HG02642 (cell line): ENCODE measurements at regions not wholly inside any gene's neighbourhood (a gene's known extent, or its start where the extent isn't known, plus 50 kb on each side); places are given as distances from the start of the nearest gene placed in this dataset.
"Not testable (repeated sequence)": the region's sequence is repeated elsewhere in the genome, so short reads cannot be mapped to it uniquely, and the experiment has no call there.

Source experiments
- ATAC-seq: cut with Tn5 transposase; IDR thresholded peaks from one replicate; pipeline ENCODE4 v1.9.1; 2021; ENCODE audit warnings: mild to moderate bottlenecking; ENCODE audit not compliant: unreplicated experiment, poor library complexity

DNA sequence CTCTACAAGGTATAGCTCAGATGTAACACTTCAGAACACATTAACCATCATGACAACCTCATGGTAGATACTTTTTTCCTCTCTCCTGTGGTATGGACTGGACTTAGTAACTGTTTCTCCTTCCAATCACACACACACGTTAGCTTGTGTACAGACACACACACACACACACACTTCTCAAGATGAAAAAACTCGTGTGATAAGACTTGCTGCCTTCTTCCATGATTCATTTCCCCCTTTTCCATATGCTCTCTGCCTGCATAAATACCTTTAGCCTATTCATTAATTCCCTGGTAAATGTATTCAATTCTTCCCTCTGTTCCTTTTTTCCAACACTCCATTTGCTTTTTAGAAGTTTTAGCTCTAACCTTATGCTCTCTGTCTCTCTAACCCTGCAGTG is 118.9 kb upstream of the TANK start:
- no peak for ATAC-seq

DNA sequence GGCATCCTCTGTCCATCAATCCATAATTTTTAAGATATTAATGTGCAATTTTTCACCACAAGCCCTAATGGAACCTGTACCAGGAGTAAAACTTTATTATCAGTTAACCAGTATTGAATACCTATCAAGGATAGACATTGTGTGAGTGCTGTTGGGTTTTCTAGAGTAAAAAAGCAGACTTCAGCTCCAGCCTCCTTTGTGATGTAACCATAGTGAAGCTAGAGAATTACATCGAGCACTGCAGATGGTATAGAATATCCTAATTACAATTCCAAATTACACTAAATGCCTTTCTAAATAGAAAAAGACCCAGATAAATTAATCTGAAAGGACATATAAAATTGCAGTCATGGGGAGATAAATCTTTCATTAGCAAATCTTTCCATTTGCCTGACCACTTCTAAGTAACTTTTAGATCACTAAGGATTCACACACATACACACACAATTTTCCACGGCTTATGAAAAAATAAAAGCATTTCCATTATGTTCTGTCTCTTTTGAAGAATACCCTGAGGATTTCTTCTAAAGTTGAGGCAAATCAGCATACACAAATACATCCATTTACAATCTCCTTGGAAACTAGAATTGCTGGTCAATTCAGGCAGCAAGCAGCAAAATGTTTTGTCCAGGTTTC is 117.1 kb upstream of the TANK start:
- no peak for ATAC-seq

DNA sequence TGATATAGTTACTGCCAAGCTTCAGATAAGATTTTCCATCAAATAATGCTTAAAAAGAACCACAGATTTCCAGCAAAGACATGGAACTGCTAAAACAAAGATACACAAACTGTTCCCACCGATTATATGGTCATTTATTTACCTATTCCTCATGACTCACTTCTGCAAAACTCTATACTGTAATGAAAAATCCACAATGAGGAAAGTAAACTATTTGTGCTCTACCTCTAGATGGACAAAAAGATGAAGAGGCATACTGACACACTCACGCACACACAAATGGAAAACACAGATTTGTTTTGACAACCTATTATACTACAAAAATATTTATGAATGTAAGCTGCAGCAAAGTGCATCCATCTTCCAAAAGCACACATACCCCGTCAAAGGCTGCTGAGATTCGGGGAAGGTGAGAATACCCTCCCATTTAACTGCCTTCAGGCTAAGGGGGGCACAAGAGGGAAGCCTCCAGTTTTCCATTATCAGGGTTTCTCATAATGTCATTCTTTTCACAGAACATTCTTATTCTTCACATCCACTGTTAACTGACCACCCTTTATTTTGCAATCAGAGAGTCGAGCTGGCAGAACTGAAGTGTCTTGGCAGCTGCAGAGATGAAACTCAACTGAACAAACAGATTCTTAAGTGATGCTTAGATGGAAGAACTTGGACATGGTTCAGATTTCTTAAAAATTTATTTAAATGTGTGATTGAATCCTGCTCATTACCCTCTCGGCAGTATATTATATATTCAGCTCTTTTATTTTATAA is 115.9 kb upstream of the TANK start:
- no peak for ATAC-seq

DNA sequence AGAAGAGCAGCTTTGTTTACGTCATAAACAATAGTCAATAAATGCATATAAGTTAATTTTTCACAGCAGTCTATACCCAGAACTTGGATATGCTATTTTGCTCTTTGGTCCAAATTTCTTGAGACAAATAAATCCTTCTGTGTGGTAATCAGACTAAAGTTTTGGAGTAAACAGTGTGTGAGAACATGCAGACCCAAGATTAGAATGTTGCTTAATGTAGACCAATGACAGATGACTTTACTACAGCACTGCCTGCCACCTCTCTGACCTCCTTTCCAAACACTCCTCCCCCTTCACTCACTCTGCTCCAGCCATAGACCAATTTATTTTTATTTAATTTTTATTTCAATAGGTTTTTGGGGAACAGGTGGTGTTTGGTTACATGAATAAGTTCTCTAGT is 115.3 kb upstream of the TANK start:
- ATAC-seq: no peak

- ATAC-seq: no peak
Measured at GRCh38 chr2:161045726-161046125, 114.5 kb upstream of the TANK start.

DNA sequence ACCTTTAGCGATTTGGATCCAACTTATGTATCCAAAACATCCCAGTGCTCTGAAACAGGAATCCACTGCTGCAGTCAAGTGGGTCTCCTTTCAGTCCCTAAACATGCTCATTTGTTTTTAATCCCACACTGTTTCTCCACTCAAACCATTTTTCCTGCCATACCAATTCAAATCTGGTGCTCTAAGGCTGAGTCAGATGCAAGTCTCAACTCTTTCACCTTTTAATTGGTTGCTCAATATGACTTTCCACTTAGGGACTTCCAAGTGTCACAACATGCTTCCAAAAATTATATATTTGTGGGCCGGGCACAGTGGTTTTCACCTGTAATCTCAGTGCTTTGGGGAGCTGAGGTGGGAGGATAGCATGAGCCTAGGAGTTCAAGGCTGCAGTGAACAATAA is 113.4 kb upstream of the TANK start:
- no peak for ATAC-seq

GRCh38 chr2:161048317-161048716 is 111.9 kb upstream of the TANK start:
- ATAC-seq: no peak

GRCh38 chr2:161049559-161049958 is 110.7 kb upstream of the TANK start:
- ATAC-seq: no peak

GRCh38 chr2:161052214-161052613 is 108.0 kb upstream of the TANK start:
- no peak for ATAC-seq

DNA sequence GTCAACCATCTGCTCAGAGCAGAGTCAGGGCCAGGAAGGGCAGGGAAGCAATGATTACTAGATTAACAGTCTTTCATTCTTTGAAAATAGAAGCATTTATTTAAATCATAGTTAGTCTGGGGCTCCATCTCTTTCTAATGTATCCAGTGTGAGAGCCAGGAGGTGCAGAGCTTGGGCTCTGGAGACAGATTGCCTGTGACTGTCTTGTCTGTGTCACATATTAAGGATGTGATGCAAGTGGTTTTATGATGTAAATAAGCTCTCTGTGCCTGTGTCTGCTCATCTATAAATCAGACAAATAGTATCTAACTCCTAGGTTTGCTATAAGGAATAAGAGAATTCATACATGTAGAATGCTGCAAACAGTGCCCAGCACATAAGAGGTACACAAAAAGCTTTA is 104.9 kb upstream of the TANK start:
- no peak for ATAC-seq

- no peak for ATAC-seq
Measured at GRCh38 chr2:161059388-161059787, 100.8 kb upstream of the TANK start.

DNA sequence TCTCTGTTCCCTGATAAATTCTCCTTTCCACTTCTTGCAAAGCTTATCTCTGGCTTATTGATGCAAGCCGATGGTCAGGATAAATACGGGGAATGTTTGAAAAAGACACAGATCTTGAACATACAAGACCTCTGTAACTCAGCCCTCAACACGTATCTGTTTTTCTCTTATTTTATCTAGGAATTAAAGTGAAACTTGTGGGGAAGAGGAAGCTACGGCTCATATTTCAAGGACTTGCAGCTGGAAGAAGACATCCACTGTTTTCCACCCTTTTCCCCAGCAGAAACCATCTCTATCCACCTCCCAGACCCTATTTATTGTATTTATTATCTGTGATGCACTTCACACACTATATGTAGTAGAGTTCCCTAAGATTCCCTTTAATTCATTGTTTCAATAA is 98.4 kb upstream of the TANK start:
- no peak for ATAC-seq

- peak; percentile 90 for ATAC-seq
Measured at GRCh38 chr2:161063157-161063945, 96.9 kb upstream of the TANK start.

DNA sequence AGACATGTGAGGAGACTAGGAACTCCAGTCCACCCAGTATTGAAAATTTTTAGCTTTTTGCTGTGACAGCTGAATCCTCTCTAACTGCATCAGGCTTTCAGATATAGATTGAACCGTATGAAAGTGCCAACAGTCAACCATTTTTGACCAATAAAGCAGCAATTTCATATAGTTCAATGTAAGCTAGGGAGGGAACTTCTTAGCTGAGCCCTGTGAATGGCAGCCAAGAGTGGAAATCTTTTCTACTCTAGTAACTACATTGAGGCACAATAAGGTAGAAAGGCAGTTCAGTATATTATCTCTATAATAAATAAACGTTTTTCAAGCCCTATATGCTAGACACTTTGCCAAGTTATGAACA is 96.3 kb upstream of the TANK start:
- peak; percentile 37 for ATAC-seq

DNA sequence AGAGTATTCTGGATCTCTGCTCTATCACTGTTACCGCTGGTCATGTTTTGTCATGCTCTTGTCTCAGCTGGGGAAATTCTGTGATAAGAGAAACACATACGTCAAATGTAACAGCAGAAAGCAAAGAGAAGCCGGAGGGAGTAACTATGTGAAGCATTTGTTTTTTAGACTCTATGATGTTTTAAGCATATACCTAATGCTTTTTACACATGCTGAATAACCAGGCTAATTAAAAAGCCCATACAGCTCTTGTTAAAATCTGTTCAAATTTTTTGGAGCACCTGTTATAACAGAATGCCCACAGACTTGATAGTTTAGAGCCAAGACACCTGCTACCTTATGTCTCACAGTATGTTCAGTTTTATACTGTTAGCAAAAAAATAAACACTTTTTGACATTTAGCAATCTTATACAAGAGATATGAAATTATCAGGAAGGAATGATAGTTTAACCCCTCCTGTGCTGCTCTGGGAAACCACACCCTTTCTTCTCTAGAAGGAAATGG is 92.3 kb upstream of the TANK start:
- no peak for ATAC-seq

- no peak for ATAC-seq
Measured at GRCh38 chr2:161068670-161069069, 91.6 kb upstream of the TANK start.

GRCh38 chr2:161070693-161071479 is 89.3 kb upstream of the TANK start:
- no peak for ATAC-seq

- not testable (repeated sequence) for ATAC-seq
Measured at GRCh38 chr2:161072436-161072835, 87.8 kb upstream of the TANK start.

GRCh38 chr2:161075701-161076100 is 84.5 kb upstream of the TANK start:
- ATAC-seq: no peak

DNA sequence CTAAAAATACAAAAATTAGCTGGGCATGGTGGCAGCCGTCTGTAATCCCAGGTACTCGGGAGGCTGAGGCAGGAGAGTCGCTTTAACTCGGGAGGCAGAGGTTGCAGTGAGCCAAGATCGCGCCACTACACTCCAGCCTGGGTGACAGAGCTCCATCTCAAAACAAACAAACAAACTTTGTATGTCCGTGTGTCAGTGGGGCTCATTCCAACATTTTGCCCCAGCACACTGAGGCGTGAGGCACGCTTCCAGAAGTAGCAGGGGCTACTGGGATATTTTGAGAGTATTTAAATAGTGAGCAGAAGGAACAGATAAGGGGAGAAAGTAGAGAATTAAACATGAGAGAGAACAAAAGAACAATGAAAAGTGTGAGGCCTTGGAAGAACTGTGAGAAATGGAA is 83.3 kb upstream of the TANK start:
- no peak for ATAC-seq
